AG09319 (cell line): ENCODE measurements at regions not wholly inside any gene's neighbourhood (a gene's known extent, or its start where the extent isn't known, plus 50 kb on each side); places are given as distances from the start of the nearest gene placed in this dataset.
"Not testable (repeated sequence)": the region's sequence is repeated elsewhere in the genome, so short reads cannot be mapped to it uniquely, and the experiment has no call there.

Experiments used
- DNase-seq: peaks from one replicate; pipeline ENCODE4 v3.0.0-alpha.2; 2010; ENCODE audit warnings: low read depth; ENCODE audit errors: extremely low read depth
- TF ChIP-seq, protein P1 (sequence below): IDR thresholded peaks from 2 replicates; pipeline ENCODE4 v1.5.1; 2011; ENCODE audit warnings: low read depth, mild to moderate bottlenecking, inconsistent platforms, low read length, moderate library complexity

- no peak for DNase-seq
- TF ChIP-seq, protein P1, sequence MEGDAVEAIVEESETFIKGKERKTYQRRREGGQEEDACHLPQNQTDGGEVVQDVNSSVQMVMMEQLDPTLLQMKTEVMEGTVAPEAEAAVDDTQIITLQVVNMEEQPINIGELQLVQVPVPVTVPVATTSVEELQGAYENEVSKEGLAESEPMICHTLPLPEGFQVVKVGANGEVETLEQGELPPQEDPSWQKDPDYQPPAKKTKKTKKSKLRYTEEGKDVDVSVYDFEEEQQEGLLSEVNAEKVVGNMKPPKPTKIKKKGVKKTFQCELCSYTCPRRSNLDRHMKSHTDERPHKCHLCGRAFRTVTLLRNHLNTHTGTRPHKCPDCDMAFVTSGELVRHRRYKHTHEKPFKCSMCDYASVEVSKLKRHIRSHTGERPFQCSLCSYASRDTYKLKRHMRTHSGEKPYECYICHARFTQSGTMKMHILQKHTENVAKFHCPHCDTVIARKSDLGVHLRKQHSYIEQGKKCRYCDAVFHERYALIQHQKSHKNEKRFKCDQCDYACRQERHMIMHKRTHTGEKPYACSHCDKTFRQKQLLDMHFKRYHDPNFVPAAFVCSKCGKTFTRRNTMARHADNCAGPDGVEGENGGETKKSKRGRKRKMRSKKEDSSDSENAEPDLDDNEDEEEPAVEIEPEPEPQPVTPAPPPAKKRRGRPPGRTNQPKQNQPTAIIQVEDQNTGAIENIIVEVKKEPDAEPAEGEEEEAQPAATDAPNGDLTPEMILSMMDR = no peak
These were observed 141.7 kb upstream of the NRXN3 start for GRCh38 chr14:78028471-78028870.

- no peak for DNase-seq
- TF ChIP-seq, protein P1 = no peak; the same call in 1 of the 2 replicates
These were observed 140.4 kb upstream of the NRXN3 start for GRCh38 chr14:78029601-78030372.

GRCh38 chr14:78043349-78043748 lies 126.8 kb upstream of the NRXN3 start:
- DNase-seq = no peak
- TF ChIP-seq, protein P1 = no peak

- TF ChIP-seq, protein P1 = no peak
- no peak for DNase-seq
These were observed 122.1 kb upstream of the NRXN3 start for GRCh38 chr14:78048120-78048519.

DNA sequence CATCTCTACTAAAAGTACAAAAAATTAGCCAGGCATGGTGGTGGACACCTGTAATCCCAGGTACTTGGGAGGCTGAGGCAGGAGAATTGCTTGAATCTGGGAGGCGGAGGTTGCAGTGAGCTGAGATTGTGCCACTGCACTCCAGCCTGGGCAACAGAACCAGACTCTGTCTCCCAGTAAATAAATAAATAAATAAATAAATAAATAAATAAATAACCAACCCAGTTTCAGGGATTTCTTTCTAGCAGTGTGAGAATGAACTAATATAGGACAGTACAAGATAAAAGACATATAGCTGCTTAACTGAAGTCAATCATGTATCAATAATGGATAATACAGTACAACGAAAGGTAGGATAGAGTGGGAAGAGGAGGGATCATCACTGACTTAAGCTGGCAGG lies 113.3 kb upstream of the NRXN3 start:
- not testable (repeated sequence) for DNase-seq

- TF ChIP-seq, protein P1 = no peak
- DNase-seq = no peak
These were observed 99.8 kb upstream of the NRXN3 start for GRCh38 chr14:78070344-78070743.

- TF ChIP-seq, protein P1 = no peak
- no peak for DNase-seq
These were observed 99.1 kb upstream of the NRXN3 start for GRCh38 chr14:78071016-78071549.

DNA sequence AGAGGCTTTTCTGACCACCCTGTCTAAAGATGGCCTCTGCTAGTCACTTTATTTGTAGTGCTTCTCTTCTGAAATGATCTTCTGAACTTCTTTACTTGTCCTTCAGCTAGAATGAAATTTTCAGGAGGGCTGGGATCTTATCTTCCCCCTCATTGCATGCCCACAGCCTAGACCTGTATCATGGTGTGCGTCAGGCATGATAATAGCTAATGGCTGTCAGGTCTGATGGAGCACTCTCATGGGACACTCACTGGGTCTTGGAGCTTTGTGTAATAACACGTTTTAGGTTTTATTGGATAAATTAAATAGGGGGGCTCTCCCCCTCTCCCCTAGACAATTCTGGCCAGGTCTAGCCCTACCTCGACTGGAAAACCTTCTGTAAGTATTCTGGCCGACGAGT lies 97.1 kb upstream of the NRXN3 start:
- TF ChIP-seq, protein P1 = no peak
- DNase-seq = no peak
